ENCODE measurements at regions not wholly inside any gene's neighbourhood (a gene's known extent, or its start where the extent isn't known, plus 50 kb on each side); places are given as distances from the start of the nearest gene placed in this dataset.

GRCh38 chr11:87967459-87967858, 207.8 kb downstream of the RAB38 start:
- H3K4me2 ChIP-seq (ENCODE audit: low read depth, low read length): no peak overlapping the region
- no peak overlapping the region for H2AFZ ChIP-seq (ENCODE audit: low read length)
- H4K20me1 ChIP-seq (ENCODE audit: insufficient read depth, low read length): no peaks in the 10 kb centered on the region
- H3K27me3 ChIP-seq (replicated peaks; ENCODE audit: insufficient read depth, low read length): no peaks in the 10 kb centered on the region
- no peak overlapping the region for H3K9ac ChIP-seq (ENCODE audit: low read length)
- no peak for DNase-seq
- H3K9me3 ChIP-seq (replicated peaks; ENCODE audit: insufficient read depth, low read length): no peaks in the 10 kb centered on the region
- no peaks in the 10 kb centered on the region for H3F3A ChIP-seq (ENCODE audit: insufficient read depth, low read length)
- H3K9me2 ChIP-seq (replicated peaks; ENCODE audit: insufficient read depth, low read length): no peaks in the 10 kb centered on the region
- no peak overlapping the region for H3K4me3 ChIP-seq (ENCODE audit: low read length)
- H3K36me3 ChIP-seq (replicated peaks; ENCODE audit: insufficient read depth, low read length): no peaks in the 10 kb centered on the region
- no peaks in the 10 kb centered on the region for H3K79me2 ChIP-seq (ENCODE audit: low read length)
- TF ChIP-seq EZH2 (optimal IDR thresholded peaks at IDR 0.05; ENCODE audit: low read depth, low read length) (no peak), EZH2phosphoT487 (IDR thresholded peaks at IDR 0.05; ENCODE audit: low read length) (no peak), CTCF (IDR thresholded peaks at IDR 0.05; ENCODE audit: low read length) (no peak)
- peaks cover 11% of the 10 kb centered on the region; the same call in 1 of the 2 replicates for H3K4me1 ChIP-seq (ENCODE audit: low read length)
- no peak overlapping the region for H3K27ac ChIP-seq (ENCODE audit: low read length)

- Histone ChIP-seq H3K27ac (ENCODE audit: low read length) (no peak overlapping the region), H3K4me1 (ENCODE audit: low read length) (peaks cover 4% of the 10 kb centered on the region; the same call in 1 of the 2 replicates), H3K9ac (ENCODE audit: low read length) (no peak overlapping the region), H3F3A (ENCODE audit: insufficient read depth, low read length) (no peaks in the 10 kb centered on the region), H3K4me2 (ENCODE audit: low read depth, low read length) (no peak overlapping the region), H3K27me3 (replicated peaks; ENCODE audit: insufficient read depth, low read length) (no peaks in the 10 kb centered on the region), H3K9me3 (replicated peaks; ENCODE audit: insufficient read depth, low read length) (no peaks in the 10 kb centered on the region), H3K36me3 (replicated peaks; ENCODE audit: insufficient read depth, low read length) (no peaks in the 10 kb centered on the region), H3K4me3 (ENCODE audit: low read length) (no peak overlapping the region), H2AFZ (ENCODE audit: low read length) (no peak overlapping the region), H3K79me2 (ENCODE audit: low read length) (no peaks in the 10 kb centered on the region), H4K20me1 (ENCODE audit: insufficient read depth, low read length) (no peaks in the 10 kb centered on the region), H3K9me2 (replicated peaks; ENCODE audit: insufficient read depth, low read length) (no peaks in the 10 kb centered on the region)
- no peak for DNase-seq
- TF ChIP-seq CTCF (IDR thresholded peaks at IDR 0.05; ENCODE audit: low read length): no peak
- no peak for TF ChIP-seq EZH2 (optimal IDR thresholded peaks at IDR 0.05; ENCODE audit: low read depth, low read length)
- no peak for TF ChIP-seq EZH2phosphoT487 (IDR thresholded peaks at IDR 0.05; ENCODE audit: low read length)
Measured at GRCh38 chr11:87966694-87967093, 208.5 kb downstream of the RAB38 start.

GRCh38 chr11:87966216-87966615, 209.0 kb downstream of the RAB38 start:
- no peaks in the 10 kb centered on the region for H3K36me3 ChIP-seq (replicated peaks; ENCODE audit: insufficient read depth, low read length)
- no peaks in the 10 kb centered on the region for H3F3A ChIP-seq (ENCODE audit: insufficient read depth, low read length)
- no peaks in the 10 kb centered on the region for H3K9me3 ChIP-seq (replicated peaks; ENCODE audit: insufficient read depth, low read length)
- no peaks in the 10 kb centered on the region for H3K9me2 ChIP-seq (replicated peaks; ENCODE audit: insufficient read depth, low read length)
- no peaks in the 10 kb centered on the region for H3K27me3 ChIP-seq (replicated peaks; ENCODE audit: insufficient read depth, low read length)
- no peak overlapping the region for H3K27ac ChIP-seq (ENCODE audit: low read length)
- H3K4me3 ChIP-seq (ENCODE audit: low read length): no peak overlapping the region
- no peak overlapping the region for H3K9ac ChIP-seq (ENCODE audit: low read length)
- no peak overlapping the region for H3K4me2 ChIP-seq (ENCODE audit: low read depth, low read length)
- H3K79me2 ChIP-seq (ENCODE audit: low read length): no peaks in the 10 kb centered on the region
- no peaks in the 10 kb centered on the region for H4K20me1 ChIP-seq (ENCODE audit: insufficient read depth, low read length)
- no peak overlapping the region for H2AFZ ChIP-seq (ENCODE audit: low read length)
- TF ChIP-seq EZH2phosphoT487 (IDR thresholded peaks at IDR 0.05; ENCODE audit: low read length) (no peak), EZH2 (optimal IDR thresholded peaks at IDR 0.05; ENCODE audit: low read depth, low read length) (no peak), CTCF (IDR thresholded peaks at IDR 0.05; ENCODE audit: low read length) (no peak)
- H3K4me1 ChIP-seq (ENCODE audit: low read length): no peaks in the 10 kb centered on the region
- no peak for DNase-seq

All from MM.1S (cell line).